GM19467 (cell line): ENCODE measurements at regions not wholly inside any gene's neighbourhood (a gene's known extent, or its start where the extent isn't known, plus 50 kb on each side); places are given as distances from the start of the nearest gene placed in this dataset.
"Not testable (repeated sequence)": the region's sequence is repeated elsewhere in the genome, so short reads cannot be mapped to it uniquely, and the experiment has no call there.

Experiments
- ATAC-seq: cut with Tn5 transposase; IDR thresholded peaks from one replicate; pipeline ENCODE4 v1.9.1; 2021; ENCODE audit warnings: mild to moderate bottlenecking, moderate library complexity; ENCODE audit not compliant: unreplicated experiment

DNA sequence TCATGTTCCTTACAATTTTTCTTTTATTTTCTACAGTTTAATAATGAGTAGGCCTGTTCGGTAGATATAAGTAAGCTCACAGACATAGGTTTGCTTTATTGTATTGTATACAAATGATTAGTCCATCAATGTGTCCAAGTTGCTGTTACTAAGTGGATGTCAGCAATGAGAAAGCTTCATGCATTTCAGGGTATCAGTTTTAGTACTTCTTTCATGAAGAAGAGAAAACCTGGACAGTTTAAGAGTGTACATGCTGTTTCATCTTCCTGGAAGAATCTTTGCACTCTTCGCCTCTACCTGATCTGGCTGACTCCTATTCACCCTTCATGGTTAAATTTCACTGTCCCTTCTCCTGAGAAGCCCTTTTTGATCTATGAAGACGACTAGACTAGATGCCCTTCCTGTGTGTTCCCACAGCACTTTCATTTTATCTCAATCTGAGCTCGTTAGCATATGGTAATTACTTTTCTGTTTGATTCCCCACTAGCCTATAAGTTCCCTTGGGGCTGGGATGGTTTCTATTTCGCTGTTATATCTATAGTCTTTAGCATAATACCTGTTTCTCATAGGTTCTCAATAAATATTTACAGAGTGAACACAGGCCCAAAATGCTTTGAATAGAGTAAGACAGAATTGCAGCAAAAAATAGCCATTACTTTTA lies 70.7 kb downstream of the CETN3 start:
- peak; percentile 96 for ATAC-seq

- ATAC-seq, result no peak
Observed at GRCh38 chr5:90337449-90338052, 72.0 kb downstream of the CETN3 start.

- ATAC-seq, result no peak
Observed at GRCh38 chr5:90336752-90337151, 72.8 kb downstream of the CETN3 start.

DNA sequence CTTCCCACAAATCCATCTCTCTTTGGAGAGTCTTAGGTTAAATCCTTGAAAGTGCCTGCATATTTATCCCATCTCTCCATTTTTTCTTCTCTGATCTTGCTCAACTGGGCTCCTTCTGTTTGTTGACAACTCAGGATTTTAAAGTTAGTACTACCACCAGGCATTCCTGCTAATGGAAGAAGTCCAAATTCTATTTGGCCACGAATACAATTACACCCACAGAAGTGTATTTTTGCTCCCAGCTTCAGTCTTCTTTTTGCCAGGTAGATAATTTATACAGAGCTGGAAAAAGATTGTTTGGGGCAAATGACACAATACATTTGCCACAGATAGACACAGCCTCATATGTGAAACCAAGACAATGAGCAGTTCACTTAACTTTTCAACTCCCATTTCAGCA lies 74.8 kb downstream of the CETN3 start:
- ATAC-seq, result no peak

DNA sequence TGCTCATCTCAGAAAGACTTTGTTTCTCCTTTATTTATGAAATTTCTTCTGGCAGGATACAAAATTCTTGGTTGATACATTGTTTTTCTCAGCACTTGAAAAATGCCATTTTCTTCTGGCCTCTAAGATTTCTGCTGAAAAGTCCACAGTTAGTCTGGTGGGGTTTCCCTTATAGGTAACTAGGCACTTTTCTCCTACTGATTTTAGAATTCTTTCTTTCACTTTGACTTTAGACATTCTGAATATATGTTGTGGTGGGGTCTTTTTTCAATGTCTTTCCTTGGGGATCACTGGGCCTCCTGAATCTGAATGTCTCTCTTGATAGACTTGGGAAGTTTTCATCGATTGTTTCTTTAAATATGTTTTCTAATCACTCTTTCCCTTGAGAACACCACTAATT lies 79.6 kb downstream of the CETN3 start:
- no peak for ATAC-seq

GRCh38 chr5:90326995-90327394 lies 82.6 kb downstream of the CETN3 start:
- ATAC-seq, result no peak

DNA sequence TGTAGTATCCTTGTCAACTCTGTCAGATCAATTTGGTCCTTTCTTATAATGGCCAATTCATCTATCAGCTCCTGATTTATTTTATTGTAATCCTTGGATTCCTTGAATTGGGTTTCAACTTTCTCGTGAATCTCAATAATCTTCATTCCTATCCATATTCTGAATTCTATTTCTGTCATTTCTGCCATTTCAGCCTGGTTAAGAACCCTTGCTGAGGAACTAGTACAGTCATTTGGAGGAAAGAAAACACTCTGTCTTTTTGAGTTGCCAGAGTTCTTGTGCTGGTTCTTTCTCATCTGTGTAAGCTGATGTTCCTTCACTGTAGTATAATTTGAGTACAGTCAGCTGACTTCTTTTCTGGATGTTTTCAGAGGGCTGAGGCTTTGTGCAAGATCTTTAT lies 84.5 kb downstream of the CETN3 start:
- ATAC-seq, result no peak

DNA sequence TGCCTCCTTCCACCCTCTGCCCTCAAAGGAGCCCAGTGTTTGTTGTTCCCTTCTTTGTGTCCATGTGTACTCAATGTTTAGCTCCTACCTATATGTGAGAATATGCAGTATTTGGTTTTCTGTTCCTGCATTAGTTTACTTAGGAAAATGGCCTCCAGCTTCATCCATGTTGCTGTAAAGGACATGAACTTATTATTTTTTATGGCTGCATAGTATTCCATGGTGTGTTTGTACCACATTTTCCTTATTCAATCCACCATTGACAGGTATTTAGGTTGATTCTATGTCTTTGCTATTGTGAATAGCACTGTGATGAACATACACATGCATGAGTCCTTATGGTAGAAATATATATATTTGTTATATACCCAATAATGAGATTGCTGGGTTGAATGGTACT lies 89.2 kb downstream of the CETN3 start:
- not testable (repeated sequence) for ATAC-seq

- ATAC-seq, result no peak
Observed at GRCh38 chr5:90312027-90312426, 97.5 kb downstream of the CETN3 start.

- no peak for ATAC-seq
Observed at GRCh38 chr5:90311401-90311800, 98.2 kb downstream of the CETN3 start.

DNA sequence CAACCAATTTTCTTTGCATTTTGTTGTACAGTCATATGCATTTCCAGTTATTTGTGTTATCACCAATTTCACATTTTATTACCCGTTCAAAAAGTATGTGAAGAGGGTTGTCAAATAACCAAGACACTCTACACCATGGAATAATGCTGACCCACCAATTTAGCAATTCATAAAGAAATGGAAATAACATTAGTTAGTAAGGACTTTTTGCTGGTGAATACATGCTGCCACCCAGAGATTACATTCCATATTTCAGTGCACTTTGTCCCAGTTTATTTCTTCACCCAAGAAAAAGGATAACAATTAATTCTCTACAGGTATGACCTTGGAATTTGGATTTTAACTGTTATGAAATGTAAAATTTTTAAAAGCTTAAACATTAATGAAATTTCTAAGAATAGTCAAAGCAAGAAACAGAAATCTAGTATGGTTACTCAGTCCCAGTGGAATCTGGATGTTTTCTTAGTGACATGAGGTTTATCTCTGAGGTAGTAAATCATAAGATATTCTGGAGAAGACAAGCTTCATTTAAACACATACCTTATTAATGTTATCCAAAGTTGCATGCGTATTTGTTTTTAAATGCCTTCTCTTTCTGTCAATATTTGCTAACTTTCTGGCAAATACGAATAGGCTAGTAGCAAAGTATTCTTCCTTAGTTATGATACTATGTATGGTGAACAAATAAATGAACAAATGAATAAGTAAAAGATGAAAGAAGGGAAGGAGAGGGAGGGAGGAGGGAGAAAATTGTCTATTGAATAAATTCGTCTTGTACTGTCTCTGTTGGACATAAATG lies 100.6 kb downstream of the CETN3 start:
- ATAC-seq, result no peak

GRCh38 chr5:90307782-90308181 lies 101.8 kb downstream of the CETN3 start:
- no peak for ATAC-seq

DNA sequence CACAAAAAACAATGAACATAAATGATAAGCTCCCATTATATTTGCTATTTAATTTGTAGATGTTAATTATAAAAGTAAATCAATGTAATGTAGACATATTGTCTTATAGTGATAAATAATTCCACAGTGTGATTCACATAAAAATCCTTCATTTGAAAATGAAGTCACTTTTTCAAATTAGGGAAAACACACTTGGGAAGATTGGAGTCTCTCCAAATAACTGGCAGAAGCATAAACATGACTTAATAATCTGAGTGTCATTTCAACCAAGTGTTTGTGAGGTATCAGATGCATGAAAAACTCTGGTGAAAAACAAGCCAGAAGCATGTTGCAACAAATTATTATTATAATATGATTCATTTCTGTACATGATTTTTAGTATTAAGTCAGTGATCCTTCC lies 102.2 kb downstream of the CETN3 start:
- ATAC-seq, result no peak

- no peak for ATAC-seq
Observed at GRCh38 chr5:90306613-90307012, 102.9 kb downstream of the CETN3 start.

GRCh38 chr5:90305041-90305720 lies 104.4 kb downstream of the CETN3 start:
- ATAC-seq, result no peak

DNA sequence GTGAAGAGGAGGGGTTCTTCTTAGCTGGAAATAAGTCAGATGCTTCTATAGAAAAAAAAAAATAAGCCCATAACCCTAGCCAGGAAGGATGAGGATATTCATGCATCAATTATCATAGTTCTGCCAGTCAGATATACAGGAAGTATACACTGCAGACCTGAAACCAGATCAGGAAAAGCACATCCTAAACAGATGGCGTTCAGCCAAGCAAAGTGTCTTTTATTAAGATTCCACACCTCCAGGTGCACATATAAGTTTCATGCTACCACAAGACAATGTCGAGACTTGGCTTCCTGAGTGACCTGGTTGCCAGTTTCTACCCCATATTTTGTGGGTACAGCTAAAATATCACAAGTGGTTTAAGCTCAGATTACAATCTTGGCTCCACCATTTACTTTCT lies 108.3 kb downstream of the CETN3 start:
- ATAC-seq, result no peak

DNA sequence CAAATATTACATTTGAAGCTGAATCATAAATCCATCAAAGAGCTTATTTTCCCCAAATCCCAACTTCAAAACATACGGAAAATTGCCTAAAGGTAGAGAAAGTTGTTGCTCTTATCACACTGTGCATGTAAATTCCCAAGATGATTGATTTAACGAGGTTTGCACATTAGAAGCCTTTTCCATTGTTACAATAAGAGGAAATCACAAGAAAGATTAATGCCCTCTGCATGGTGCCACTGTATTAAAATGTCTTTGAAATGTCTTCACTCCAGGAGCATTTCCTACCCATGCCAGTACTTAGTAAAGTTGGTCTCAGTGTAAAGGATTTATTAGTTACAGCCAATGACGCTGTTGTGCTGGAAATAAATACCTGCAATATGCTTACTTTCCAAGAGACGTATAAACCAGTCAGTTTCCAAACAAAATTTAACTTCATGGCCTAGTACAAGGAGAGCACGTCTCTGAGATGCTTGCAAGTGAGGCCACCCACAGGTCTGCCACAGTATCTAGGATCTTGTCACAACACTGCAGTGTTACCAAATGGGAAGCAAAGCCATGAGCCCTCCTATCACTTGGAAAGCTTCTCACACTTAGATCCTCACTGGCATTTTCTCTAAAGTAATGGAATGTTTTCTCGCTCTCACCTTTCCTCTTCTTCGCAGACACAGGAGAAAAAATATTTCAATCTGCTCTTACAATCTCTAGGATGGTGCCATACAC lies 112.4 kb downstream of the CETN3 start:
- ATAC-seq, result no peak

DNA sequence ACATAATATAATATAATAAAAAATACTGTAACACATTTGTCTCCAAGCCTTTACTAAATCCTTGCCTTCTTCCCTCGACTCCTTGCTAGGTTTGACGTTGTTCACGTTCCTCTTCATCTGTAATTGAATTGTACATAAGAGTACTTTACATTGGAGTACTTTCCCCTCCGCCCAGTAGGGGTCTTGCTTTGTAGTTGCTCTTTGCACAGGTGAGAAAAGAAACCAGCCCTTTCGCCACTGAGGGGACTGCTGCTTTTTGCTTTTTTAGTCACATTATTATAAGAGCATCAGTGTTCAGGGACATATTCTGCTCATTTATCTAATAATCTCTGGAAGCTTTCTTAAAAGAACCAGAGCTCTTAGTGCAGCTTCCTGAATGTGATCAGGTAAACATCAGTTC lies 115.0 kb downstream of the CETN3 start:
- no peak for ATAC-seq

DNA sequence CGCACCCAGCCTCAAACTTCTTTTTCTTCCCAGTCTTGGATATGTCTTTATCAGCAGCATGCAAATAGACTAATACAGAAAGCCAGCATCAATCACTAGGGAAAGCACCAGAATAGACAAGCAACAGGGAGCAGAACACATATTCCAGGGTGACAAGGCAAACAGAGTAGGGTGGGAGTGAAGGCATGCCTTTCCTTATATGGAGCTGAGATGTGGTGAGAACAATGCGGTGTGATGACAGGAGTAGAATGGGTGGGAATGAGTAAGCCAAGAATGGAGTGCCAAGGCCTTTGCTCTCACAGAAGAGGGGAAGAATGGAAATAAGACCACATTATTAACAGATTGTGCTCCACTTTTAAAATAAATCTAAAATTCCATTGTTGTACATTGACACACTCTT lies 115.6 kb downstream of the CETN3 start:
- ATAC-seq, result no peak

GRCh38 chr5:90290648-90291047 lies 118.9 kb downstream of the CETN3 start:
- ATAC-seq, result no peak

- no peak for ATAC-seq
Observed at GRCh38 chr5:90289837-90290236, 119.7 kb downstream of the CETN3 start.
